C4-2B (cell line): ENCODE measurements at regions not wholly inside any gene's neighbourhood (a gene's known extent, or its start where the extent isn't known, plus 50 kb on each side); places are given as distances from the start of the nearest gene placed in this dataset.
"Not testable (repeated sequence)": the region's sequence is repeated elsewhere in the genome, so short reads cannot be mapped to it uniquely, and the experiment has no call there.

ENCODE experiments used
- H3K27ac ChIP-seq: fragments of 450-650 bp; 2 replicates; pipeline ENCODE4 v1.5.1; 2017
- ZFX ChIP-seq: fragments of 450-650 bp; IDR thresholded peaks from 2 replicates; pipeline ENCODE4 v1.6.1; 2017
- TF ChIP-seq, protein P1 (sequence below): fragments of 450-650 bp; conservative IDR thresholded peaks from 2 replicates; pipeline ENCODE4 v1.5.1; 2017; ENCODE audit warnings: mild to moderate bottlenecking

DNA sequence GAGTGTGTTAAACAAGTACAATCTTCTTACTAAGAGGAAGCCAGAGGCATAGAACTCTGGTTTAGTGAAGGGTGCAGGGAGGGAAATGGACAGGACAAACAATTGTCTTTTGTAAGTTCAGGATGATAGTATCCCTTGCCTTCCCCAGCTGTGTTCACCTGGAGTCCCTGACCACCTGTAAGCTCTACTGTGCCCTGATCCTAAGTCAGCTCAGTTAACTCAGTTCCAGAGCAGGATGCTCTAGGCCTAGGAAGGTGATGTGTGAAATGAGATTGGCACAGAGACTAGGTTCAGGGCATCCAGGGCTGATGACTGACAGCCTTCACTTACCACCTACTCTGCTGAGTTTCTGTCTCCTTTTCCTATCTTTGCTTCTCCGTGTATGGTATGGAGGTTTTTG is 333.0 kb downstream of the SUCLG1 start:
- TF ChIP-seq ZFX: no peak
- TF ChIP-seq, protein P1, sequence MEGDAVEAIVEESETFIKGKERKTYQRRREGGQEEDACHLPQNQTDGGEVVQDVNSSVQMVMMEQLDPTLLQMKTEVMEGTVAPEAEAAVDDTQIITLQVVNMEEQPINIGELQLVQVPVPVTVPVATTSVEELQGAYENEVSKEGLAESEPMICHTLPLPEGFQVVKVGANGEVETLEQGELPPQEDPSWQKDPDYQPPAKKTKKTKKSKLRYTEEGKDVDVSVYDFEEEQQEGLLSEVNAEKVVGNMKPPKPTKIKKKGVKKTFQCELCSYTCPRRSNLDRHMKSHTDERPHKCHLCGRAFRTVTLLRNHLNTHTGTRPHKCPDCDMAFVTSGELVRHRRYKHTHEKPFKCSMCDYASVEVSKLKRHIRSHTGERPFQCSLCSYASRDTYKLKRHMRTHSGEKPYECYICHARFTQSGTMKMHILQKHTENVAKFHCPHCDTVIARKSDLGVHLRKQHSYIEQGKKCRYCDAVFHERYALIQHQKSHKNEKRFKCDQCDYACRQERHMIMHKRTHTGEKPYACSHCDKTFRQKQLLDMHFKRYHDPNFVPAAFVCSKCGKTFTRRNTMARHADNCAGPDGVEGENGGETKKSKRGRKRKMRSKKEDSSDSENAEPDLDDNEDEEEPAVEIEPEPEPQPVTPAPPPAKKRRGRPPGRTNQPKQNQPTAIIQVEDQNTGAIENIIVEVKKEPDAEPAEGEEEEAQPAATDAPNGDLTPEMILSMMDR: no peak
- H3K27ac ChIP-seq: no peak overlapping the region

DNA sequence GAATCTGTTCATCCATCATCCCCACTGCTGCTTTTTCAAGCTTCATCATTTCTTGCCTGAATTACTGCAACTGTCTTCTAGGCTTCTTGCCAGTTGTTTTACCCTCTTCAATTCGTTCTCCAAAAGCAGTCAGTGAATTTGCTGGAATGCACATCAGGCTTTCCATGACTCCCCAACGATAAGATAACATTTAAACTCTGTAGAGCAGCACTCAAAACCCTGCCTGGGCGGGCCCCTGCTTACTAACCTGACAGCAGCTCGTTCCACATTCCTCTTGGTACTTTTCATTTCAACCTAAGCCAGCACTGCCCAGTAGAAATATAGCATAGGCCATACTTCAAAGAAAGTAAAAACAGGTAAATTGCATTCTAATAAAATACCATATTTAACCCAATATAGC is 342.9 kb downstream of the SUCLG1 start:
- TF ChIP-seq, protein P1: no peak
- no peak for TF ChIP-seq ZFX
- no peak overlapping the region for H3K27ac ChIP-seq

DNA sequence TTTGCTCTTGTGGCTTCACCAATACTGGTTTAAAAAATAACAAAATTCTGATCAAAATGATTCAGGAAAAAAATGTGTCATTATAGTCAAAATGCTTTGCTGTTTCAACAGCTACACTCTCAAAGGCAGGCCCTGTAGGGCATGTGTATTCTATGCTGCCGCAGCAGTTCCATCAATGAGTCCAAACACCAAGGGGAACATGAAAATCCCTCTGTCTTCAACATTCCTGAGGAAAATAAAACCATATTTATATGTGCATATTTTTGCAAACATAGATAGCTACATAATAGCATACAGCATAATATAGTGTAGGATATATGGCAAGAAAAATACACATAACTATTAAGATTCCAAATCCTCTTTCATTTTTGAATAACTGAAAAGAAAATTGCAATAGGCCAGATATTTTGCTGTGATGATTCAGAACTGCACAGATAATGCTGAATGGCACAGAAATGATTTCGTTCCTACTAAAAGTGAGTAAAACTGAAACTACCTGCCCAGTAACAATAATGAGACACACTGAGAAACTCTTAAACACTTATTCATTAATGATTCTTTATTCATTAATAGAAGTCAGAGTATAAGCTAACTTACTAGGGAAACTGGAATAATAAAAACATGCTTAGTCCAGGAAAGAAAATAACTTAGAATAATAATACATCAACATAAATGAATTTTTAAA is 343.8 kb downstream of the SUCLG1 start:
- TF ChIP-seq, protein P1: no peak
- no peak for TF ChIP-seq ZFX

DNA sequence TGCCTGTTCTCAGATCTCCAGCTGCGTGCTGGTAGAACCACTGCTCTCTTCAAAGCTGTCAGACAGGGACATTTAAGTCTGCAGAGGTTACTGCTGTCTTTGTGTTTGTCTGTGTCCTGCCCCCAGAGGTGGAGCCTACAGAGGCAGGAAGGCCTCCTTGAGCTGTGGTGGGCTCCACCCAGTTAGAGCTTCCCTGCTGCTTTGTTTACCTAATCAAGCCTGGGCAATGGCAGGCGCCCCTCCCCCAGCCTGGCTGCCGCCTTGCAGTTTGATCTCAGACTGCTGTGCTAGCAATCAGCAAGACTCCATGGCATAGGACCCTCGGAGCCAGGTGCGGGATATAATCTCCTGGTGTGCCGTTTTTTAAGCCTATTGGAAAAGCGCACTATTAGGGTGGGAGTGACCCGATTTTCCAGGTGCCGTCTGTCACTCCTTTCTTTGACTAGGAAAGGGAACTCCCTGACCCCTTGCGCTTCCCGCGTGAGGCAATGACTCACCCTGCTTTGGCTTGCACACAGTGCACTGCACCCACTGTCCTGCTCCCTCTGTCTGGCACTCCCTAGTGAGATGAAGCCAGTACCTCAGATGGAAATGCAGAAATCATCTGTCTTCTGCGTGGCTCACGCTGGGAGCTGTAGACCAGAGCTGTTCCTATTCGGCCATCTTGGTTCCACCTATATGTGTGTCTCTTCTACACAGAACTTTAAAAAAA is 355.1 kb downstream of the SUCLG1 start:
- not testable (repeated sequence) for H3K27ac ChIP-seq

More for the DNA sequence above, 343.8 kb downstream of the SUCLG1 start:
- no peak overlapping the region for H3K27ac ChIP-seq

DNA sequence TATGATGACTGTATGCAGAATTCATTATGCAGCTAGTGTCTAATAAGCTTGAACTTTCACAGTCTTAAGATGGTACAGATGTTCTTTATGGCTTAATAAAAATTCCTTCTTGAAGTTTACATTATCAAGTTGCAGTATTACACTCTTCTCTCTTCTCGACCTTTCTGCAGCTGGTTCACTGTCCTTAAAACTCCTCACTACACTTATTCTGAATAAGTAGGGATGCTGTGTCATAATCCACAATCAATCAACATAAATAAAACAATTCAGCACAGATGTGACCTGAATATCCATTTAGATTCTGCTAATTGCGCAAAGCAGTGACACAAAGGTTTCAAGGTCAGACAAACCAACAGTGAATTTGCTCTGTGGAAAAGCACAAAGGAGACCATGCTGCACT is 356.8 kb downstream of the SUCLG1 start:
- no peak for TF ChIP-seq ZFX
- TF ChIP-seq, protein P1: no peak
- H3K27ac ChIP-seq: no peak overlapping the region

DNA sequence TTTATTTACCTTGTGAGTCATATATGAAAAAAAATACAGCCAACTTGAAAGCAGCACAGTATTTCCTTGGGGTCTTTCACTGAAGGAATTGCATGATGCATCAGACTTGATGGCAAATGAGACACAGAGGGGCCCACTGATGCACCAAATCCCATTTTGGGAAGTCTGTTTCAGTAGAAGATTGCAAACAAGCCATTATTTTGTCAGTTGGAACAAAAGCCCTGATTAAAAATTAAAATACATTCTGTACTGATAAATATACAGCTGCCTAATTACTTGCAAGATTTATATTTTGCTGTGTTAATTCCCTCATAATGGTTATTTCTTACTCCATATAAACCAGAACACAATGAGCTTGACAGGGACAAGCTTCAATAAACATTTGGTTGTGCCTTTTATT is 370.4 kb downstream of the SUCLG1 start:
- TF ChIP-seq, protein P1: no peak
- no peak for TF ChIP-seq ZFX
- no peak overlapping the region for H3K27ac ChIP-seq

DNA sequence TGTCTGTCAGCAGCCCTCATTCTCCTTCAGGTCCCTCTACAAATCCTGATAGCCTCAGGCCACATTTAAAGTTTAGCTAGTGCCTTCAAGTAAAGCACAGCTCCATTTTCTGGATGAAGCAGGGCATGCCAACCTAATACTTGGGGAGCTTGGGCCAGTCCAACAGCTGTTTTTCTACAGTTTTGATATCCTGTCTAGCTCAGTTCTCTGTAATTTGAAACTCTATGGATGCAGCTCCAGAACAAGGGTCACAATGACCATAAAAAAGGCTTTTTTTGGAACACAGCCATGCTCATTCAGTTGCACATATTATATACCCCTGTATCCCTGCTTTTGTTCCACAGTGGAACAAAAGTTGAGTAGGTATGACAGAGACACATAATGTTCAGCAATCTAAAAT is 373.5 kb downstream of the SUCLG1 start:
- no peak overlapping the region for H3K27ac ChIP-seq
- TF ChIP-seq, protein P1: no peak
- TF ChIP-seq ZFX: no peak
